GM19372 (cell line): ENCODE measurements at regions not wholly inside any gene's neighbourhood (a gene's known extent, or its start where the extent isn't known, plus 50 kb on each side); places are given as distances from the start of the nearest gene placed in this dataset.
"Not testable (repeated sequence)": the region's sequence is repeated elsewhere in the genome, so short reads cannot be mapped to it uniquely, and the experiment has no call there.

Experiments used
- ATAC-seq: cut with Tn5 transposase; IDR thresholded peaks from one replicate; pipeline ENCODE4 v1.9.1; 2021; ENCODE audit warnings: mild to moderate bottlenecking, low read depth, moderate library complexity; ENCODE audit not compliant: unreplicated experiment

DNA sequence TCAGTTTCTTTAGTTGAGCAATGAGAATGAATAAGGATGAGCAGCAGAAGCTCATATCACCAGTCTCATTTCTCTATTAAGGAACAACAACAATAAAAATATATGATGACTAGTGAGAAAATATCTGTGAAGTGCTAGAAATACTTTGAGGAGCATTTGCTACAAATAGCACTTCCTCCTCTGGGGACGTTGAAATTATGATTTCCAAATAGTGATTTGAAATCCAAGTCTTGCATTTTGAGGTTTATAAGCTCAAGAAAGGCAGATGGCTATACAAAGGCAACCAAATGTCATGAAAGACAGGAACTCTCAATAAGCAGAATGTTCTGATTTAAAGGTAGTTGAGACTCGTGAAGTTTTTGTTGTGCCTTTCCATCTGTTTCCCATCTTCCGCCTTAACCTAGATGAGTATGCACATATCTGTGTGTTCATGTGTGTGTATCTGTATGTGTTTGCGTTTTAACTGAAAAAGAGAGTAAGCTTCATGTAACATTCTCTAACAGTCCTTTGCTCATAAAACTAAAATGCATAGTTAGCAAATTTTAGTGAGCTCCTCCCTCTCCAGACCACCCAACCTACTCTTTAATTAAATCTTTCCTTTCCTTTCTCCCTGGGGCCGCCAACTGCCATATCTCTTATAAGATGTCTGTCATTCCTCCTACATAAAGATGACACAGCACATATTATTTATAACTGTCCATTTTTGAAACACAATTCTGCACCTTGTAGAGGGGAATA lies 222.6 kb upstream of the RASGEF1B start:
- ATAC-seq: no peak

DNA sequence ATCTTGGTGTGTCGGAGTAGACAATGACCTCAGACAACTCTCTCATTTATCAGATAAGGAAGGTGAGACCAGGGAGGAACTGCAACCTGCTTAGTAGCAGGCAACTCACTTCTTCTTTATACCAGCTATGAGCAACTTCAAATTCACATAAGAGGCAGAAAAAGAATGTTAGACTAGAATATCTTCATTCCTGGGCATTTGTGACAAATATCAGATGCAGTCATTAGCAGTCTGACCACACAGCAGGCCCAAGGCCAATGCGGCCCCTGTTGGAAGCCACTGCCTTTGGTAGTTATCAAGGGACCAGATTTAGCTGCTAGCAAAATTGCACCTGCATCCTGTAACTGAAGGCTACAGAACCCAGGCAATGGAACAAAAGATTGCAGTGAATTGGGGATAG lies 219.2 kb upstream of the RASGEF1B start:
- ATAC-seq: no peak

DNA sequence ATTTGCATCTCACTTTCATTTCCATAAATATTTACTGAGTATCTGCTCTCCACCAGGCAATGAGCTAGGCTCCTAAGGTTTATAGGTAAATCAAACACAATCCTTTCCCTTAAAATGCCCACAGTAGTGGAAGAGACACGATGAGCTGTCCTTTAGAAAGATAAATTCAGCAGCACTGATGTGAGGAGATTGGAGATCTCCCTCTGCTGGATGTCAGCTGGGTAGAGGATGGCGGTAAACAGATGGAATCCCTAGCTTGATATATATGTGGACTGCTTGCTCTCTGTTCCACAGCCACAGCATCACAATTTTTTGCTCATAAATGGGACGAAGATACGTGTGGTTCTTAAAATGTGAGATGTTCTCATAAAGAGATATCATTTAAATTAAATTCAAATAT lies 216.4 kb upstream of the RASGEF1B start:
- no peak for ATAC-seq

DNA sequence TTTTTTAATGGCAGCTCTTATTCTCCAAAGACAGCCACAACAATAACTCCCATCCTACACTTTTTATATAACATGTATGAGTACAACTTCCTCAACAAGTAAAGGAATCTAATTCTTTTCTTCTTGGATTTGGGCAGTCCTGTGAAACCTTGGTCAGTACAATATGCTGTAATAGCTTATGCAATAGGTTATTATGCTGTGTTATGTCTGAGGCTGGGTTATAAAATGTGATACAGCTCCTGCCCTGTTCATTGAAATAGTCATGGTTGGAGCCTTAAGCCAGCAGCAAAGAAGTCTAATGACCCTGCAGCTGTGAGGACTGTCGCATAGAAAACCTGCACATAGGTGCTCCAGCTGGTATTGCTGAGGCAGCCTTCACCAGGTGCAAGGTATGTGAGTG lies 215.8 kb upstream of the RASGEF1B start:
- no peak for ATAC-seq

DNA sequence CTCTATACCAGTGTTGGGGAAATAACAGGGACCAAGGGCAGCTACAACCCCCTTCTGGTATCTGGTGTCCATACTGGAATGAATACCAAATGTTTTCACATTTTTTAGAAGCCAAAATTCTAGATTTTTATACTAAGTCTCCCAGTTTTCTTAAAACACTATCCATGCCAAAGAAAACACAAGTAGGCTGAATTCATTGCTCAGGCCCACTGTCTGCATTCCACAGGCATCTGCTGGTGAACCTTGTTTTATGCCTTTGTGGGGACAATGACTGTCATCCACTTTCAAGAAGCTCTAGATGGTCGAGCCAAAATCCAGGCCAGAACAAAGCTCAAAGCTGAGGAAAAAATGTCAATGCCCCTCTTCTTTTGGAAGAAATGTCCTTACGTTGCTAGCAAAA lies 213.4 kb upstream of the RASGEF1B start:
- no peak for ATAC-seq

DNA sequence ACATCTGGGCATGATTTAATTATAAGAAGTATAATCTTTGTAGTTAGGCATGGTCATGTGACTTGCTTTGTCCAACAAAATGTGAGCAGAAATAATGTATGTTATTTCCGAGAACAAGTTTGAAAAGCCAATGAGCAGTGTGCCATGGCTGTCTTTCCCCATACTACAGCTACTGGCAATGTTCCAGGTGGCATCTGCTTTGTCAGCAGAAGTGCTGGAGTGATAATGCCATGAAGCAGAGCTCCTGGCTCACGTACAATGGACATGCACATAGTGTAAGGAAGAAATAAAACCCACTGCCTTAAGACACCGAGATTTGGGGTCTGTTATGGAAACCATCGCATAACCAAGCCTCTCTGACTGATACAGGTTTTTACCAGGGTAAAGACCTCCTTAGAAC lies 212.6 kb upstream of the RASGEF1B start:
- no peak for ATAC-seq

DNA sequence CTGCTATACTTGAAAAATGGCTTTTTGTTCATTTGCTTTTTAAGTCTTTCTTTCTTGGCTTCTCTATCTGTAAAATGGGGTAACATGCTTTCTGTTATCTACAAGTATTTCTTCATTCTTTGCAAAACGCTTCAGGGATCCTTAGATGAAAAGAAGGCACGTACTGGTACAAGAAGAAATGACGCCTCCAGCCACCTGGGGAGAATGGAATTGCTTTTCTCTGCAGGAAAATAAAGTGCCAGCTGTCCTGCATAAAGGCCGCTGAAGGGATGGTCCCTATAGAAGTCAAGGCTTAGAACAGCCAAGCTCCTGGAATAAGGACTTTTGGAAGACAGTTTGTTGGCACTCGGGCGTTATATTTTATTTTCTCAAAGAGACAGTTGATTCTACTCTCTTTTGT lies 210.8 kb upstream of the RASGEF1B start:
- ATAC-seq: no peak

DNA sequence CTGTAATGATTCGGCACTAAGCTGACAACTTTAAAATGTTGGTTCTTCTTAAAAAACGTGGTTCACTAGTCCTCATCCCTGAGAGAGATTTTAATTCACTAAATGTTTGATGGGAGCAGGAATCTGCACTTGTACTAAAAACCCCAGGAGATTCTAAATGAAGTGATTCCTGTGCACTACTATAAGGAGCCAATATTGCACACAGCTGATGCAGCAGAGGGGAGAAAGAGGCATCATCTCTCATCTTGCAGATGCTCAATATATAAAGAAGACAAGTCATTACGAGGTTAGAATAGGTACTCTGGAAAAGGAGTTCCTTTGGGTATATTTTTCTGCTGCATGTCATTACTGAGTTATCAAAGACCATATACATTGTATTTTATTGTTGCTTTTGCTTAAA lies 207.6 kb upstream of the RASGEF1B start:
- ATAC-seq: no peak

DNA sequence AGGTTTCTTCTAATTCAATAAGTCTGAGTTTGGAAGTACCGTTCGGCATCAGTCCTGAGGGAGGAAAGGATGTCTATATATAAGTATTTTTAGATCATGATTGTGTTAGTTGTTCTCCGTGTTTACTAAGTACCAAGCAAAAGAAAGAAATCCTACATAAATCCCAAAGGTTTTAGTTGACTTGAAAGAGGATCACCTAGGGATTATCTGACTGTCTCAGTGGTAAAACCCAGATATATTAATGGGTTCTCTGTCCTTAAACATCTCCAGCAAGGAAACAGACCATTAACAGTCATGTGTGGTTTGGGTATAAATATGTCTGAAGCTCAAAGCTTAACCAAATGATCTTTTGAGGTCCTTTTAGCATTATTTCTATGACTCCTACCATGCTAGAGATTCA lies 207.1 kb upstream of the RASGEF1B start:
- no peak for ATAC-seq

DNA sequence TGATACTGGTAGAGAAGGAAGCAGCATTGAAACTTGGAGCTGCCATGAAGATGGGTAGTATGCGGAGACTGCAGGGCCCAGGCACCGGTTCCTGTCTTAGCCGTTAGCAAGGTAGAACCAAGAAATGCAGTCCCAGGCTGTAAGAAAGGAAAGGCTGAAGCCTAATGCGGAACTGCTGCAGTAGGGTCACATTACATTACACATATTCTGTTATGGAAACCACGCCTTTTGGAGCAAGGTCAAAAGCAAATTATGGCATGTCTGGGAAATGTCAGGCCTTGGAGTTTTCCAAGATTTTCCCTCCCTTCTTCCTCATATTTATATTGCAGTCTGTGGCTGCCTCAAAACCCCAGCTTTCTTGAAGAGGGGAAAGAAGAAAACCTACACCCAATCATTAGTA lies 204.8 kb upstream of the RASGEF1B start:
- ATAC-seq: no peak

DNA sequence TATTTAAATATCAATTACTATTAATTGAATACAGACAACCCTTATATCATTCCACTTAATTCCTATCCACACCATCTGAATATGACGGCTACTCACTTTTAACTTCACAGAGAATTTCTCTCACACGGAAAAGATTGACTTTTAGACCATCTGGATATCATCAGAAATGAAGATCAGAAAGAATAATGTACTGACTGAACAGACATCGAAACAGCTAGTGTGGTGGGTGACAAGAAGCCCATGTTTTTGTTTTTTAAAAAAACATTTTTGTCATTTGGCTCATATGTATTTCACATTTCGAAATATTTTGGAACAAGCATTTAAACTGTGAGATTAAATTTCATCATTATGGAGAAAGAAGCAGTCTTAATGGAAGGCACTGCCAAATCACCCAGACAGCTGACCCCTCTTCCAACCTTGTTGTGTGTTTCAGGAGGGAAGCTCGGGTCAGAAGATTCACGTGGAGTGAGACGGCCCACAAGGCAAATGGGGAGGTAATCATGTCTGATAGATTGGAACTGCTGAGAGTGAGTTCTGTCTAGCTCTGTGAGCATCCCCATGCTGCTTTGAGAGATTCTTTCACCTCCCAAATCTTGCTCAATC lies 204.2 kb upstream of the RASGEF1B start:
- no peak for ATAC-seq

DNA sequence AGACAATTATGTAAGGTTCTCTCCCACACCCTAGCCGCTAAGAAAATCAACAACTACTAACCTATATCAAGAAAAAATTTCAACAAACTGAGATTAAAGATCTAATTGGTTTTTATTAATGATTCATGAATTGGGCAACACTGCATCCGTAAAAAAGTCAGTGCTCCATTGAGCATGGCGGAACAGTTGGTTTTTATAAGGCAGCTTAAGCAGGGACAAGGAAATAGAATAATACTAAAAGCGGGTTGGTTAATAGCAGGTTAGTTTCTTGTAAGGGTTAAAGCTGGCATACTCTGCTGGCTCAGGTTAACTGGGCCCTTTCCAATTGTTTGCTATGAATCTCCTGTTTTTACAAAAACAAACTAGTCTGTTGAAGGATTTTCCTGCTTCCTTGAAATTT lies 202.3 kb upstream of the RASGEF1B start:
- no peak for ATAC-seq

DNA sequence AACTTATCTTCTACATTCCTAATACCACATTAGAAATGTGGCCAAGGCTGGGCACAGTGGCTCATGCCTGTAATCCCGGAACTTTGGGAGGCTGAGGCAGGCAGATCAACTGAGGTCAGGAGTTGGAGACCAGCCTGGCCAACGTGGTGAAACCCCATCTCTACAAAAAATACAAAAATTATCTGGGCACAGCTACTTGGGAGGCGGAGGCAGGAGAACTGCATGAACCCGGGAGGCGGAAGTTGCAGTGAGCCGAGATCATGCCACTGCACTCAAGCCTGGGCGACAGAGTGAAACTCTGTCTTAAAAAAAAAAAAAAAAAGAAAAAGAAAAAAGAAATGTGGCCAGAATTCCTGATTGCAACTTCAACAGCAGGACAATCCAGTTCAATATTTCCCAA lies 196.6 kb upstream of the RASGEF1B start:
- not testable (repeated sequence) for ATAC-seq

DNA sequence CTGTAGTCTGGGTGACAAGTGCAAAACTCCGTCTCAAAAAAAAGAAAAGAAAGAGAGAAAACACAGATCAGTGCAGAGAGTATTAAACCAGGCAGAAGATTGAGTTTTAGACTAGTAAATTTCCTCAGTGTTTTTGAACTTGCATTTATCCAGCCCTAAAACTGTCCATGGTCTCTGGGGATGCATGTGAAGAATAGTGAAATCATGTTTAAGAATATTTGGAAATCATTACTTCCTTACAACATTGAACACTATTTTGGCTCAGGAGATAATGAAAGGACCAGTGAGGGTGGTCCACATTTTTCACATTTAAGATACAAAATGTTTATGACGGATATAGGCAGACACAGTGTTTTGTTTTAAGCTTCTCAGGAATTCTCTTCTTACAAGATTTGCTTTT lies 195.8 kb upstream of the RASGEF1B start:
- no peak for ATAC-seq

DNA sequence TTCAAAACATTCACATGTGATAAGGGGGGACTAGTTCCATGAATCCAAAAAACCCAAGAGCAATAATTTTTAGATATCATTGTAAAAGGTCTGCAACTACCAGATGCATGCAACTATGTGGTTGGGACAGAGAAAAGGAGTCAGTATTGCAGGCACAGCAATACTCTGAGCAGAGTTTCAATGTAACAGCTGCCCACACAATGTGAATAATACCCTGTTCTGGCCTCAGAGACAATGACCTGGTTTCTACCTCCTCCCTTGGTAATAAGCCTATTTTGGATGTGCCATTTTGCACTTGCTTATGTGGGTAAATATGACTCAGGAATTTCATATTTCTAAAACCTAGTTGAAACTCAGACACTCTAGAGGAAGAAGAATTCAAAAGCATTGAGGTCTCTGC lies 194.8 kb upstream of the RASGEF1B start:
- ATAC-seq: no peak

DNA sequence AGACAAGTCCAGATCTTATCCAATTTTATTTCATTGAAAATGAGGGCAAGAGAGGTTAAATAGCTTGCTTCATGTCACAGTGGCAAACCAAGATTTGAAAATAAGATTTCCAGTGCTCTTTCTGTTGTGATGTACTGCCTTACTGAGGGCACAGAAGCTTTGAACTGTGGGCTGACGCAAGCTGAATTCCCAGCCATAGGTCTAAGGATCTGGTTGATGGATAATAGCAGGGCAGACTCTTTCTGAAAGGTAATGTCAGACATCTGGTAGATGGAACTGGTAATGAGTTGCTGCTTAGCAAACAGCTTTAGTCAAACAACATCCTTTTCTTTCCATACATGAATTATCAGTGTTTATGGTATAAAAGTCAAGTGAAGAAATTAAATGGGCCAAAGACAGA lies 193.9 kb upstream of the RASGEF1B start:
- no peak for ATAC-seq

DNA sequence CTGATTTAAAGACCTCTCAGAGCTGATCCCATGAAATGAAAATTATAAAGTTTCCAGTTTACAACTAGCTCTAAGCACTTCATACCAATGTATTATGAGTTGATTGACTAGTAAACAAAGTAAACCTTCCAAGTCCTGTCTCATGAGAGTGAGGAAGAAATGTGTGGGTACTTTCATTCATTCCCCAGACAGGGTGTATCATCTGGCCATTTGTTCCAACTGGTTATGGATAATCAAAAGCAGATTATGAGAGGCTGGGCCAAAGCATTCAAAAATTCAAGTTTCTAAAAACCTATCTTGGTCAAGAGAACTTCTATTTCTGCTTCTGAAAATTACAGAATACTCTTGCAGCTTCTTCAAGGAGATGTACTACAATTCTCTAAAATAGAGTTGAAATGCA lies 193.3 kb upstream of the RASGEF1B start:
- ATAC-seq: no peak

DNA sequence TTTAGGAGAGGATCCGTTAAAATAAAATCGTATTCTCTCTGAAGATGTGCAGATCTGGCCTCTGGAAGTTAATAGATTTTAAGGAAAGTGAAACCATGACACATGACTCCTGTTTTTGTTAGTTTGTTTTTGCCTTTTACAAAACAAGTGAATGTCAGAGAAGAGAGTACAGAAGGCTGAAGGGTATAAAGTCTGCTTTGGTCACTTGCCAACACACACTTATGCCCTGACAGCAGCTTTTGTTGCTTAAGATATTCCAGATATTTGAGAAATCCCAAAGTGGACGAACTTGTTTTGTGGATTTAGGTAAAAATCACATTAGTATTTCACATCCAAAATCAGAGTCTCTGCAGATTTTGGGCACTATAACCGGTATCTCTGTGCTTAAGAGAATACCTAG lies 192.4 kb upstream of the RASGEF1B start:
- no peak for ATAC-seq

DNA sequence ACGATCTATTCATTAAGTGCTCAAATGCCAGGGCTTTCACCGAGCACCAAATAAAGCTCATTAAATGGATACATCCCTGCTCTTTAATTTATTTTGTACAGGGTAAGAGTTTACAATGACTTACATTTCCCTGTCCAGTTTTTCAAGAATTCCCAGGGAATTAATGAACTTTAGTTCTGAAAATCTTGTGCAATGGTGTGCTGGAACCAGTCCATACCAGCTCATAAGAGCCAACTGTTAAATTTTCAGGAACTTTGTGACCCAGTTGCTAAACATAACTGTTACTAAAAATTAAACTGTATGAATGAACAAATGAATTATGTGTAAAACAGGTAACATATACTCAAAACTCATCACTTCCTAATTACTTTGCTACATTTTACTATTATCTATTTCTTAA lies 191.7 kb upstream of the RASGEF1B start:
- ATAC-seq: no peak

DNA sequence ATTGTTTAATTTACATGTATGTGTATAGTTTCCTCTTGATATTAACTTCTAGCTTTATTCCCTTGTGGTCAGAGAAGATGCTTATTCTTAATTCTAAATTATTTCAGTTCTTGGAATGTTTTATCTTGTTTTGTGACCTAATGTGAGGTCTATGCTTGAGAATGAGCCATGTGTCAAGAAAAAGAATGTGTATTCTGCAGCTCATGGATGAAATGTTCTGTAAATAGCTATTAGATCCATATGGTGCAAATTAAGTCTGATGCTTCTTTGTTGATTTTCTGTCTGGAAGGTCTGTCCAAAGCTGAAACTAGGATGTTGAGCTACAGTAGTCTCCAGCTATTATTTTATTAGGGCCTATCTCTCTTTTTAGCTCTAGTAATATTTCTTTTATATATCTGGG lies 187.3 kb upstream of the RASGEF1B start:
- ATAC-seq: no peak

DNA sequence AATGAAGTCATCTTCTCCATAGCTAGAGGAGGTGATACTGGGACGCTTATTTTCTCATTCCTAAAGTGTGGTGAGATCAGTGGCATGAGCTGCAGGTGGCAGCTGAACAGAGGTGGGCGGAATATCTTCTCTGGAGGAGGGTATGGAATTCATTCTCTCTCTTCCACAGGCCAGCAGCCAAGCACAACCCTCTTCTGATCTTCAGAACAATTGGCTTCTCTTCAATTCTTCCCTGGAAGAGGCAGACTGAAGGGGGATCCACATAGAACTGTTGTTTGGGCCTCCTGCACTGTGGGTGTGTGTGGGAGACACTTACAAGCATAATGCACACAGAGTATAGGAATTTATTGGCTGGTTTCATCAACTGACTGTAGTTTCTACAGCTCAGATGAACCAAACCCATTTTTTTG lies 180.4 kb upstream of the RASGEF1B start:
- no peak for ATAC-seq

DNA sequence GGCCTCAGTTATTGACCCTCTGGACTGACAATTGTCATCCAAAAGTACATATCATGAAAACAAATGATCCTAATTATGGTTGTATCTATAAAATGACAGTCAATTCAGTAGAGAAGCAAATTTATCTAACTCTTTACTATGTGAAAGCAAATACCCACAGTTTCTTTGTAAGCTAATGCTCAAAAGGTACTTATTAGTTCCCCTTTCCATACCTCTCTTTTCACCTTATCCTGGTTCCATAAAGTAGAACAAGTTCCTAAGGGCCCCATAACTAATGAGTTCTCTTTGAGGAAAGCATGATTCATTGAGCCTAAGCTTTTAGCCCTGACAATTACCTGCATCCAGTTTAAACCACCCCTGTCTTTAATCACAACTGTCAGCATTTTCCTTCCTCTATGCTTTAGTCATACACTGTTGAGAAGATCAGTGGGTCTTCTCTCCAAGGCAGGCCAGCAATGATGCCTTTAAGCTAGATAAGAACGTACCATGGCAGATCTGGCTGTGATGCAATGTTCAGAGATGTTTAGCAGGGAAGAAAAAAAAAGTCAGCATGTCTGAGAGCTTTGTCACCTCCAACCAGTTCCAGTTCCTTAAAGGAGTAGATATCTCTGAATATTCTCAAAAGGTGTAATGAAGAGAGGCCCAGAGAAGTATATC lies 179.7 kb upstream of the RASGEF1B start:
- ATAC-seq: no peak
